A549 (cell line): ENCODE measurements at regions not wholly inside any gene's neighbourhood (a gene's known extent, or its start where the extent isn't known, plus 50 kb on each side); places are given as distances from the start of the nearest gene placed in this dataset.

Source experiments
- CBX8 ChIP-seq: fragments of 200-600 bp; sonication (generic); IDR thresholded peaks from 2 replicates; pipeline ENCODE4 v1.6.1; 2016
- CHD2 ChIP-seq: fragments of 150-350 bp; IDR thresholded peaks from 2 replicates; pipeline ENCODE4 v1.6.1; 2014; ENCODE audit warnings: low read length; ENCODE audit not compliant: partially characterized antibody
- EP300 ChIP-seq, 2 experiments: fragments of >200 bp; sonication (Bioruptor Twin); formaldehyde crosslinking; IDR thresholded peaks; 2 replicates in 1 of 2; 3 replicates in 1 of 2; pipeline ENCODE4 v1.6.1; 2016 to 2017
- JUNB ChIP-seq: fragments of >200 bp; sonication (Bioruptor Twin); formaldehyde crosslinking; IDR thresholded peaks from 2 replicates; pipeline ENCODE4 v1.6.1; 2016
- MAZ ChIP-seq: fragments of 150-350 bp; IDR thresholded peaks from 2 replicates; pipeline ENCODE4 v1.6.1; 2014; ENCODE audit warnings: antibody characterized with exemption, low read depth, low read length, borderline replicate concordance
- PHF8 ChIP-seq: fragments of 200-600 bp; sonication (generic); IDR thresholded peaks from 2 replicates; pipeline ENCODE4 v1.6.1; 2016; ENCODE audit warnings: low read depth, mild to moderate bottlenecking, antibody characterized with exemption, moderate library complexity, borderline replicate concordance
- POLR2A ChIP-seq: IDR thresholded peaks from 2 replicates; pipeline ENCODE4 v1.6.1; 2012; ENCODE audit warnings: mild to moderate bottlenecking, low read length
- POLR2AphosphoS2 ChIP-seq: conservative IDR thresholded peaks from 2 replicates; pipeline ENCODE4 v1.6.1; 2012; ENCODE audit warnings: low read length, improper control_type of control experiment, inconsistent platforms
- RARB ChIP-seq: fragments of 250-450 bp; sonication (Bioruptor Pico); IDR thresholded peaks from 2 replicates; pipeline ENCODE4 v1.8.0; 2021; ENCODE audit warnings: mild to moderate bottlenecking, moderate library complexity
- SMC3 ChIP-seq: fragments of >200 bp; sonication (Bioruptor Twin); formaldehyde crosslinking; IDR thresholded peaks from 3 replicates; pipeline ENCODE4 v1.6.1; 2018; ENCODE audit warnings: inconsistent platforms
- TF ChIP-seq, protein P1 (sequence below): fragments of >200 bp; sonication (Bioruptor Twin); formaldehyde crosslinking; IDR thresholded peaks from 3 replicates; pipeline ENCODE4 v1.5.1; 2016
- TF ChIP-seq, protein P2 (sequence below): fragments of 200-600 bp; sonication (generic); IDR thresholded peaks from 2 replicates; pipeline ENCODE4 v1.6.1; 2016; ENCODE audit warnings: antibody characterized with exemption, mild to moderate bottlenecking, moderate library complexity
- TF ChIP-seq, protein P3 (sequence below): IDR thresholded peaks from 2 replicates; pipeline ENCODE4 v1.6.1; 2012

DNA sequence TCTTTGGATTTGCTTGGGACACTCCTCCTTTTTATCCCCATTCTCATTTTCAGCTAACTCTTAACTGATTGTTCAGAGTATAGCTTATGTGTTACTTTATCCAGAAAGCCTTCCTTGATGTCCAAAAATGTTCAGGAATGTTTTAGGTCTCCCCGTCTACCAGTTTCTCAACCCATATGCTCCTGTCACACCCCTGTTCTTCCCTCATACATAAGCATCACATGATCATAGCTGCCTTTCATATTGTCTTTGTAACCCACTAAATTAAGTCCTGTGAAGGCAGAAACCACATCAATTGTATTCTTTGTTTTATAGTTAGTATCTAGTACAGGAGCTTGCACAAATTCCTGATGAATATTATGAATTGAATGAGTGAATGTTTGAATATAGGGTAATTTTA, 321.9 kb upstream of the ACTBL2 start:
- TF ChIP-seq, protein P1, sequence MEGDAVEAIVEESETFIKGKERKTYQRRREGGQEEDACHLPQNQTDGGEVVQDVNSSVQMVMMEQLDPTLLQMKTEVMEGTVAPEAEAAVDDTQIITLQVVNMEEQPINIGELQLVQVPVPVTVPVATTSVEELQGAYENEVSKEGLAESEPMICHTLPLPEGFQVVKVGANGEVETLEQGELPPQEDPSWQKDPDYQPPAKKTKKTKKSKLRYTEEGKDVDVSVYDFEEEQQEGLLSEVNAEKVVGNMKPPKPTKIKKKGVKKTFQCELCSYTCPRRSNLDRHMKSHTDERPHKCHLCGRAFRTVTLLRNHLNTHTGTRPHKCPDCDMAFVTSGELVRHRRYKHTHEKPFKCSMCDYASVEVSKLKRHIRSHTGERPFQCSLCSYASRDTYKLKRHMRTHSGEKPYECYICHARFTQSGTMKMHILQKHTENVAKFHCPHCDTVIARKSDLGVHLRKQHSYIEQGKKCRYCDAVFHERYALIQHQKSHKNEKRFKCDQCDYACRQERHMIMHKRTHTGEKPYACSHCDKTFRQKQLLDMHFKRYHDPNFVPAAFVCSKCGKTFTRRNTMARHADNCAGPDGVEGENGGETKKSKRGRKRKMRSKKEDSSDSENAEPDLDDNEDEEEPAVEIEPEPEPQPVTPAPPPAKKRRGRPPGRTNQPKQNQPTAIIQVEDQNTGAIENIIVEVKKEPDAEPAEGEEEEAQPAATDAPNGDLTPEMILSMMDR, result no peak
- TF ChIP-seq, protein P2, sequence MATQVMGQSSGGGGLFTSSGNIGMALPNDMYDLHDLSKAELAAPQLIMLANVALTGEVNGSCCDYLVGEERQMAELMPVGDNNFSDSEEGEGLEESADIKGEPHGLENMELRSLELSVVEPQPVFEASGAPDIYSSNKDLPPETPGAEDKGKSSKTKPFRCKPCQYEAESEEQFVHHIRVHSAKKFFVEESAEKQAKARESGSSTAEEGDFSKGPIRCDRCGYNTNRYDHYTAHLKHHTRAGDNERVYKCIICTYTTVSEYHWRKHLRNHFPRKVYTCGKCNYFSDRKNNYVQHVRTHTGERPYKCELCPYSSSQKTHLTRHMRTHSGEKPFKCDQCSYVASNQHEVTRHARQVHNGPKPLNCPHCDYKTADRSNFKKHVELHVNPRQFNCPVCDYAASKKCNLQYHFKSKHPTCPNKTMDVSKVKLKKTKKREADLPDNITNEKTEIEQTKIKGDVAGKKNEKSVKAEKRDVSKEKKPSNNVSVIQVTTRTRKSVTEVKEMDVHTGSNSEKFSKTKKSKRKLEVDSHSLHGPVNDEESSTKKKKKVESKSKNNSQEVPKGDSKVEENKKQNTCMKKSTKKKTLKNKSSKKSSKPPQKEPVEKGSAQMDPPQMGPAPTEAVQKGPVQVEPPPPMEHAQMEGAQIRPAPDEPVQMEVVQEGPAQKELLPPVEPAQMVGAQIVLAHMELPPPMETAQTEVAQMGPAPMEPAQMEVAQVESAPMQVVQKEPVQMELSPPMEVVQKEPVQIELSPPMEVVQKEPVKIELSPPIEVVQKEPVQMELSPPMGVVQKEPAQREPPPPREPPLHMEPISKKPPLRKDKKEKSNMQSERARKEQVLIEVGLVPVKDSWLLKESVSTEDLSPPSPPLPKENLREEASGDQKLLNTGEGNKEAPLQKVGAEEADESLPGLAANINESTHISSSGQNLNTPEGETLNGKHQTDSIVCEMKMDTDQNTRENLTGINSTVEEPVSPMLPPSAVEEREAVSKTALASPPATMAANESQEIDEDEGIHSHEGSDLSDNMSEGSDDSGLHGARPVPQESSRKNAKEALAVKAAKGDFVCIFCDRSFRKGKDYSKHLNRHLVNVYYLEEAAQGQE, result no peak
- TF ChIP-seq EP300 (IDR thresholded peaks at IDR 0.05), result no peak
- TF ChIP-seq JUNB, result no peak
- TF ChIP-seq RARB, result no peak
- no peak for TF ChIP-seq PHF8
- no peak for TF ChIP-seq POLR2A
- no peak for TF ChIP-seq MAZ
- TF ChIP-seq SMC3, result no peak
- TF ChIP-seq, protein P3, sequence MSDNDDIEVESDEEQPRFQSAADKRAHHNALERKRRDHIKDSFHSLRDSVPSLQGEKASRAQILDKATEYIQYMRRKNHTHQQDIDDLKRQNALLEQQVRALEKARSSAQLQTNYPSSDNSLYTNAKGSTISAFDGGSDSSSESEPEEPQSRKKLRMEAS, result no peak
- no peak for TF ChIP-seq POLR2AphosphoS2
- no peak for TF ChIP-seq CBX8
- no peak for TF ChIP-seq CHD2
